Inflammatory macrophage (primary cell): ENCODE measurements at regions not wholly inside any gene's neighbourhood (a gene's known extent, or its start where the extent isn't known, plus 50 kb on each side); places are given as distances from the start of the nearest gene placed in this dataset.

Experiments used
- DNase-seq, 2 donors: peaks; one replicate each; pipeline ENCODE4 v3.0.0-alpha.2; 2020 to 2022

DNA sequence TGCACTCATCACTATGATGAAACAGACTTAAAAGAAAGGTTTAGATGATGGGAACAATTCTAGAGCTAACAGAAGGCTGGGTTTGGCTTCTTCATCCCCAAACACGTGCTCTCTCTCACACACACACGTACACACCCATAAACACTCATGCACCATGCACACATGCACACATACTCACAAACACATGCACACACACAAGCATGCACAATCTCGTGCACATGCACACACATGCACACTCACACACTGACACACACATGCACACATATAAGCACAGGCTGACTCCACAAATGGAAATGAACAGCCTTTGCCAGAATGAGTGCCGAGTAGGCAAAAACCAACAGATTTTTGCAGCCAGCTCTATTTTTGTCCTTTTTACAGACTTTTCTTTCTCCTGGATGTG, 1571.6 kb downstream of the AACS start:
- no peak for DNase-seq

DNA sequence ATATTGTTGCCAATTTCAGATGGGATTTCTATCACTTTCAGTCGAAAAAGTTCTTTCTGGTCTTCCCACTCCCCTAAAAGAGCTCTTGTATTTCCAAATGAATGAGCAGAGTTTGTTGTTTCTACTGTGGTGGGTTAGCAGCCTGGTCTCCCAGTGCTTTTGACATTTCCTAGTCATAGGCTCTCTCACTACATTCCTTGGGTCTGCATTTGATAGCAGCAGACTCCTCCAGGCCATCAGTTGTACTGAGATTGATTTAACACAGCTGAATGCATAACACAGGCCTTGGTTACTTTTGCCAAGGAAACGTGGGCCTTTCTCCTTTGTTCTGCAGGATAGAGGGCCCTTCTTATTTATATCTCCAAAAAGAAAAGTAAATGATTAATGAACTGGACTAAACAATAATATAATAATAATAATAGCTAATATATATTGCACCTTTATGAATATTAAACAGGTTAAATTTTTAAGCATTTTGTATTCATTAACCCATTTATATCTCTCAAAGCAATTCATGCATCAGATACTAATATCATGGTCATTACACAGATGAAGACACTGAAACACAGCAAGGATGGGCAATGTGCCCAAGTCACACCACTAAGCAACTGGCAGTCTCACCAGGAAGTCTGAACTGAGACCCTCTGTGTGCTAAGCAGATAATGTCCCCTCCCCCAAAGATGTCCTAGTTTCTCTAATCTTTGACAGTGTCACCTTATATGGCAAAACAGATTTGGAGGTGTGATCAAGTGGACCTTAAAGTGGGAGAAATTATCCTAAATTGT, 1579.2 kb downstream of the AACS start:
- no peak for DNase-seq

DNA sequence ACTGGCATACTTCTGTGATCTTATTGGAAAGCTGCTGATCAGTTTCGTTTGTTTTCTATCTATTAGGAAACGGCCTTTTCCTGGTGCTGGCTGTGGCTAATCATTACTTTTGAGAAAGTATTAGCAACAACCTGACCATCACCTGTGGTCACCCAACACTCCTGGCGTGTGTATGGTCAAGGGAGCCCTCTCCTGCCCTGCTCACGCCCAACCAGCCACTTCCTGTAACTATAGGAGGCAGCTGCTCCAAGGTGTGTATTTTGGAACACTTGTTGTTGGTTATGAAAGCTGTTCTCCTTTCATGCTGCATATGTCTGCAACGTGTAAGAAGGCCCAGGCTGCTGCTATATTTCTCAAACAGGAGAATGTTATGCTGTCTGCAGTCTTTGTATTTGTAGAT, 1582.8 kb downstream of the AACS start:
- DNase-seq = no peak

DNA sequence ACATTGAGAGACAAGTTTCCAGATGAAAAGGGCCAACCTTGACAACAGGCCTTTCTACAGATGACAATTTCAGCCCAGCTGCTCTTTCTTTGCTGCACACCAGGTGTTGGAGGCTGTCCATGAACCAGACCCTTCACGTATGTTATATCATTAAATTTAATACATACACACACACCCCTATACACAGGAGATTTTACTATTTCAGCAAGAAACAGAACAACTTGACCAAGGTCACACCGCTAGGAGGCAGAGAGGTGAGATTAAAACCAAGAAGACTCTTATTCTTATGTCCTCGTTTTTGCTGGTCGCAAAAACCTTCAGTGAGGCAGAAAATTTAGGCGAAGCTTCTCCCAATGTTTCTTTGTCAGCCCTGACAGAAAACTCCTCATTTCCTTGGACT, 1585.9 kb downstream of the AACS start:
- DNase-seq = no peak

DNA sequence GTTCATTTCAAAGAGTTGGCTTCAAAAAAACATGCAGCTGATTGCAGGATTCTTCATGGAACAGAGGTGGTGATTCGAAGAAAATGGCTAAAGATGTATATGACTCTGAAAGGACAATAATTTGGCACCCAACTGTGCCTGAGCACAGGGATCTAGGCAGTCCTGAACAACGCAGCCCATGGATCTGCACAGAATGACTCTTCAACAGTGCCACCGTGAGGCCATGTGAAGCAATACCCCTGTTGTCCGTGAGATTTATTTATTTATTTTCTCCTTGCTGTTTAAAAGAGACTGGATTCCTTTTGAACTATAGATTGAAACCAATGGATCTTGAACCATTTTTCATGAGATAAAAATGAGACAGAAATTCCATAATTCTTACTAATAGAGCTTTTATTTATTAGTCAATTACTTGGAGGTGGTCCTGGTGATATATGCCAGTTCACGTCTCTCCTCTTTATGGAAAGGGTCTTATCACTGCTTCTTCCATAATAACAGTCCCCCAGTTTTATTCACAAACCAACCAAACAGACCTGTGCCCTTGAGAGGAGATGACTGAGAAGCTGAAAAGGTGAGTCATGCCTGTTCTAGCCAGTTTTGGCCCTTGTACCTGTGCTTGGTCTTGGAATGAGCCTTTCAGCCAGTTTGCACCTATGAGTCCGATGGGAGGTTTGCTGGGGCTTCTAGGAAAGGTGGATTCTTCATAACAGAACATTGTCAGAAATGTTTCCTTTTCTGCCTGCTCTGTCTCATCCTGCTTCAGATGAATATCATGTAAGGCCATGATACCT, 1598.3 kb downstream of the AACS start:
- DNase-seq = no peak

DNA sequence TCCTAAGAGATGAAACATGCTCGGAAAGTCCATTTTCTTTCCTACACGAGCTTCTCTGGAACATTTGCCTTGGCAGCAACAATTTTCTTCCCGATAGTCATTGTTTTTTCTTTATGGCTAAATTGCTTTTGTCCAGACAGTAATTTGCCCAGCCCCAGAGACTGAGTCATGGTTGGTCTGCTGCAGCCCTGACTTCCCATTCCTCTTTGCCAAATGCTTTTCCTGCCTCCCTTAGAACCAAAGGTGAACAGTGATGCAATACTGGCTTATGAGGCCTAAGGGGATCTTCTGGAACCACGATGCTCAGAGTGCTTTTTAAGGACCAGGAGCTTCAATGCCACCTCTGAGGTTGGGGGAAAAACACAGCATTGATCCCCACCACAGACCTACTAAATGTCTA, 1599.6 kb upstream of the TMEM132C start:
- no peak for DNase-seq

DNA sequence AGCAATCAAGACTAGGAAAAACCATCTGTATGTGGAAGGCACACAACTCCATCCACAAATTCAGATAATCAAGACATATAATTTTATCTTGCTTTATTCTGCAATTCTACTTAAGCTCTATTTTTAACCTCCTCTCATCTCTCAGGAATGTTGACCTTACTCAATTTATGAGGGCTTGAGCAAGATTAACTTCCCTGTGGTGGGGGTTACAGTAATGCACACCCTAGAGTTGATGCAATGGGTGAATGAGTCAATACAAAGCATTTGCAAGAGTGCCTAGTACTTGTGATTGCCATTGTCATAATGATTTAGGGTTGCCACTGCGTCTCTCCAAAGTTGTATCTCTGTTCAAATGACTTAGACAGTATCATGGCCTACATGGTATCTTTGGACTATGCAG, 1598.4 kb upstream of the TMEM132C start:
- no peak for DNase-seq

DNA sequence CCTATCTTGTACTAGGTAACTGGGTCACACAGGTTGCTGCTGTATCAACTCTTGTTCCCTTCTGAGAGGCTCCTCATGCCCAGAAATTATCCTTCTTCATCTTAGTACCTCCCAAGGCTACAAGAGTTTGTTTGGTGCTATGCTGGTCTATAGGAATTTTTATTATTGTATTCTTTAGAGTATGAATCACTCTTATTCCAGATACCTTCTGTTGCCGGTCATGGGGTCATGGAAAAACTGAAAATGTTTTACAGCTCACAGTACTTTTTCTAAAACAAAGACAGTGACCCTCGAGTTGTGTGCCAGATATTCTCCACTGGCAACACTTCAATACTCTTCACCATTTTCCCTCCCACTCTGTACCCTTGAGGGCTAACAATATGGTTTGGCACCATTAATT, 1598.0 kb upstream of the TMEM132C start:
- DNase-seq = no peak

DNA sequence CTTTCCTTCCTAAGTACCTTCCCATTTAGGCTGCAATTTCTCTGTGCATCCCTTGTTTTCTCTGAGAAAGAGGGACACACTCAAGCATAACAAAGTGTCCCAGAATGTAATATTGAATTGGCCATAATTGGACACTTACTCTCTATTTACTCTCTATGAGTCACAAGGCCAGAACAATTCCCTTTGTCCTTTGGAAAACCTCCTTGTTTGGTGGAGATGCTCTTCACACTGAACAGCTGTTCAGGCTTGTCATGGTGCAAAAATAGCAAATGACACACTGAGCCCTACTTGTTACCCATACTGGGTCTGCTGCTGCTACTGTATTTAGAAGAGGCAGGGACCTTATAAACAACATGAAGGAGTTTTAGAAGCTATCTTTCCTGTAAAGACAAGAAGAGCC, 1590.5 kb upstream of the TMEM132C start:
- DNase-seq = no peak

DNA sequence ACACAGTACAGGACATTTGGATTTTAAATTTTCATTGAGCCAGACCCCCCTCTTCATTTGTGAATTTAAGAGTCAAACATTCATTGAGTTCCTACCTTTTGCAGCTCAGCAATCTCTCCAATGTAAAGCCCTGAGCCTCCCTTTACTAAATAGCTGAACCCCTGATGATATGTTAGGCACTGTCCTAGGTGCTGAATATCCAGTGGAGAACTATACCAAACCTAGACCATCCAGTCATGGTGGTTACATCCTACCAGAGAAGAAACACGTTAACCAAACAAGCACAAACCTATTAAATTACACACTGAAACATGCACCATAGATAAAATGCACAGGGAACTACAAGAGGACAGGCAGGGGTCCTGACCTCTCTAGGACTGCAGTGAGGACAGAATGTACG, 1585.3 kb upstream of the TMEM132C start:
- no peak for DNase-seq

DNA sequence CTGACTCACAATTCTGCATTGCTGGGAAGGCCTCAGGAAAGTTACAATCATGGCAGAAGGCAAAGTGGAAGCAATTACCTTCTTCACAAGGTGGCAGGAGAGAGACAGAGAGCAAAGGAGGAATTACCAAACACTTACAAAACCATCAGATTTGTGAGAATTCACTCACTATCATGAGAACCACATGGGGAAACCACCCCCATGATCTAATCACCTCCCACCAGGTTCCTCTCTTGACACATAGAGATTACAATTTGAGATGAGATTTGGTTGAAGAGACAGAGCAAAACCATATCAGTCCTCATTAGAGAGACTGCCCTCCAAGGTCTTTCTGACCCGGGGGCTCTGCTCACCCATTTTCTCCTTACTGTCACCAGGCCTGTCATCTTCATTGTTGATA, 1582.3 kb upstream of the TMEM132C start:
- no peak for DNase-seq

DNA sequence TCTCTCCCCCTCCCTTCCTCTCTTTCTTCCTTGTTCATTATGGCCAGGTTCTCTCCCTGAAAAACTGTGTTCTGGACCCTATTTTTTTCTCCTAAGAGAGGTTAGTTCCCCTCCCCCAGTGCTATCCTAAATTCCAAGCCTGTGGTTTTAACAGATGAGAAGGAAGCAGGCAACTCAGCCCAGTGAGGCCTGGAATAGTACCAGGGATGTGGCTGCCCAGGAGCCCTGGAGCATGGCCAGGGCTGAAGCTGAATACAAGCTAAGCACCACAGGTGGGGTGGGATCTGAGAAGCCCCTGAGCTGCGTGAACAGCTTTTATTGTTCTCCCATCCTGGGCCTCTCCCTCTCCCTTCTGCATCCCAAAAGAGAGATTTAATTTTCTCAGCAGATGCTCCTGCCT, 1581.3 kb upstream of the TMEM132C start:
- DNase-seq = no peak

DNA sequence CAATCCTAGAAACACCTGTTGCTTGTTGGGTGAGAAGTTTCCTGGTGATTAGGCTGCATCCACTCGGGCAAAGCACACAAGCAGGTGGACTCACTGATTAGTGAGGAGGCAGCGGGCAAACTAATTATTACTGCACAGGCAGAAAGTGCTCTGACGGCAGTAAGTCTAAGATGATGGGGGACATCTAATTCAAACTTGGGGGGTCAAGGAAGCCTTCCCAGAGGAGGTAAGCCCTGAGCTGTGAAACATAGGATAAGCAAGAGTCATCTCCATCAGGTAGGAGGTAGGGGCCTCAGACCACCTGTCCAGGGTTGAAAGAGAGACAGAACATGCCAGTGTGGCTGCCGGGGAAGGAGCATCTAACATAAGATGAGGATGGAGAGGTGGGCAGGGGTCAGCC, 1578.4 kb upstream of the TMEM132C start:
- no peak for DNase-seq

DNA sequence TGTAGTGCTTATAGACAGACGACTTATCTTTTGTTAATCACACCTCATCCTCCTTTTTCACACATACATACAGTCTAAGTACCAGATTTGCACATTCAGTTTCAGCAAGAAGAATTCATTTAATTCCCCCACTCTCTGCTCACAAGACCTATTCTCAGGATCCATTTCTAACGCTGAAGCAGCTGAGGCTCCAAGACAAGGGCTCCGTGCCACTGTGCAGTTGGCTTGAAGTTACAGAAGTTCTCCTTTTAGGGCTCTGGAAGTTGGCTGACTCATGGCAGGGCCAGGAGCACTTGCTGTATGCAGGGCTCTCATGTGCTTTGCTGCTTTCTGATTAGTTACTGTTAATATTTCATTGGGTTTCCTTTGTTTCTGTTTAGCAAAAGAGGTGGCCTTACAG, 1566.9 kb upstream of the TMEM132C start:
- DNase-seq = no peak

DNA sequence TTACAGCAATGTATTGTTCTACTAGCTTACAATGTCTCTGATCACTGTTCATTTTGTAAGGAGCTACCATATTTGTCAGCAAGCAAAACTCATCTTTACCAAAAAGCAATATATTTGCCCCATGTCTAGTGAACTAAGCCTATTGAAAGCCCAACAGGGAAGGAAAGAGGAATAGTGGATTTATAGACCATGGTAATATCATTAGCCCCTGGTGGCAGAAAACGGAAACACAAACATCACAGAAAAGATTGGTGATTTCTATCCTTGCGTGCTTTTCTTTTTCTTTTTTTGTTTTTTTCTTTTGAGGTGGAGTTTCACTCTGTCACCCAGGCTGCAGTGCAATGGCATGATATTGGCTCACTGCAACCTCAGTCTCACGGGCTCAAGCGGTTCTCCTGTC, 1562.4 kb upstream of the TMEM132C start:
- no peak for DNase-seq

DNA sequence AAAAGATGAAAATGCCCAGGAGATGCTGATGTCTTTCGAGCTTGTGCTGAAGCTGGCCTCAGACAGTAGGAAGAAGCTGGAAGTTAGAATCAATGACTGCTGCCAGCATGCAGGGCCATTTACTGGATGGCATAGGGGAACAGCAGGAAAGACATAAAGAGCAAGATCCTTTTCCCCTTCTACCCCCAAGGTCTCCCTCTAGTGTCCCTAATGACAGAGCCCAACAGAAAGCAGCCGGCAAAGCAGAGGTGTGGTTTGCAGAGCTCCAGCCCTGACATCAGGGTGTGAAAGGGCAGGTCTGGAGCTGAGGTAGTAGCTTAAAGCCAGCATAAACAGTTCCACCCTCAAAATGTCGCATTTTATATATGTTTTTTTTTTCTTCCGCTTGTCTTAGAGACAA, 1560.7 kb upstream of the TMEM132C start:
- no peak for DNase-seq

DNA sequence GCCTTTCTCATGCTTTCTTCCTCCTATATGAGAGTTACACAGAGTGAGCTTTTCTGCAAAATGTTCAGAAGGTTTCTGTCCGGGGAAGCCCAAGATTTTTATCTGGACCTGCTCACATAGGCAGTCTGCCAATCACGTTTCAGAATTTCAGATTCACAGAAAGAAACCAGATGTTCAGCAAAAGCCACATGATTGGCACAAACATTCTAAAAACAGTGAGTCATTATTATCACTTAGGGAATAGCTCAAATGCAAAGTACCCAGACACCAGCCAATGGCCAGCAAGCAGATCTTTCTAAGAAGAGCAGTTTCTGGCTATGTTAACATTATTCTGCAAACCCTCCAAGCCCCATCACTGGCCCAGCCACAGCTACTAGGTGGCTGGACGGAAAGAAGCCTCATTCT, 1558.5 kb upstream of the TMEM132C start:
- no peak for DNase-seq

DNA sequence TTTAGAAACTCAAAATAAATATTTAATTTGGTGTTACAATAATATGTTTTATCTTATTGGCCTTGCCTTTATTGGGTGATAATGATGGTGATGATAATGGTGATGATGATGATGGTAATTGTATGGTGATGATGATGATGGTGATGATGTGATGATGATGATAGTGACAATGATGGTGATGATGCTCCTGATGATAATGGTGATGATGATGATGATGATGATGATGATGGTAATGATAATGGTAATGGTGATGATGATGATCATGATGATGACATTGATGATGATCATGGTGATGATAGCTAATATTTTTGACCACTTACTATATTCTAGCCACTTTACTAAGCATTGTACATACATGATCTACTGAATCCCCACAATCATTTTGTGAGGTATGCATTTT, 1548.6 kb upstream of the TMEM132C start:
- no peak for DNase-seq

DNA sequence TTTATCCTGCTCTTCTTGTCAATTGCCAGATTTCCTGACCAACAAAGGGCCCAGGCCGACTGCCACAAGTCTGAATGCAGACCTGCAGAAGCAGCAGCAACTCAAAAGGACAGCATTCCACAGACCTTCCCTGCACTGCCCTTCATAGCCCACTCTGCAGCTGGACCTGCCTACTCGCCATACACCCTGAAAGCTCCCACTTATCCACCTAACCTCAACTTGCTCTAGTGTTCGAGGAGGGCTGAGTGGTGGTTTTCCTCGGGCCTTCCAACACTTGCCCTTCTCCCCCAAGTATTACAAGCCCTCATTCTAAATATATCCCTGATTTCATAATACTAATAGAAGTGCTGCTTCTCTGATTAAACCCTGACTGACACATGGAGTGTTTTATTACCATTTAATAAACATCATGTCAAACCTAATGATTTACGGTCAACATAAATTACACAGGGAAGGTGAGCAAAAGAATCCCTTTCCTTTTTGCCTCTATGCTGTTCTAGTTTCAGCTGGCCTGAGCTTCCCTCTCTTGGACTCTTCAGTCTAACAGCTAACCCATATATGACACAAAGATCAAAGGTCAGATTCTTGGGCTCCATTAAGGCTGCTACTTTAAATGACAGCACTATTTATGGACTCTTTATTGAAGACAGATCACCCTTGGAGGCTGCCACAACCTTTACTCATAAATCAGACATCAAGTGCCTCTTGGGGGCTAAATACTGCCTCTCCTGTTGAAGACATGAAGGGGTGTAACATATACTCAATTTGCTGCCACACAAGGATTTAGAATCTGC, 1546.9 kb upstream of the TMEM132C start:
- no peak for DNase-seq

DNA sequence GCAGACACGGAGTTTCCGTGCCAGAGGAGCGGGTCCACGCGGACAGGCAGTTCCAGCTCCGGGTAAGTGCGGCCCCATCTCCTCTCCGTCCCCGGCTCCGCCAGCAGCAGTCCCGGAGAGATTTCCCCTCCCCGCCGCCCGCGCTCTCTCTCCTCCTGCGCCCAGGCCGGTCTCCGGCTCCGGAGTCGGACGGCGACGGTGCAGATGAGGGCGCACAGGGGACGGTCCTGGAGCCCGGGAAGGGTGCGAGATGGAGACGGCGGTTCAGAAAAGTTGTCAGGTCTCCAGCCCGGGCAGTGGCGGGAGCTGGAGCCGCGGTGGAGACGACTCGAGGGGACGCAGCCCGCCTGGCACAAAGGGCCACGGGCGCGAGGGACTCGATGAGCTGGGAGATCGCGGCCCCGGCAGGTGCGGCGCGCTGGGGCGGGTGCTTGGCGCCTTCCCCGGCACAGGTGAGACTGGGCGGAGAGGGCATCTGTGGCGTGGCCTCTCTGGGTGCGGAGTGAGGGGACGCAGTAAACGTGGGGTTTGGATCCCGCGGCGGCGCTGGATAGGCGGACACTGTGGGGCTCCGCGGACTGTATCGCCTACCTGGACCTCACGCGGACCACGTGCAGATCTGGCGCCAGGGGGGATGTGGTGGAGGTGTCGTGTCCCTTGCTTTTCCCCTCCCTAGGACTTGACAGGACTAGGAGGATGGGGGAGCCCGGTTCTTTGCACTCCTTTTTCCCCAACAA, 1540.3 kb upstream of the TMEM132C start:
- no peak for DNase-seq

DNA sequence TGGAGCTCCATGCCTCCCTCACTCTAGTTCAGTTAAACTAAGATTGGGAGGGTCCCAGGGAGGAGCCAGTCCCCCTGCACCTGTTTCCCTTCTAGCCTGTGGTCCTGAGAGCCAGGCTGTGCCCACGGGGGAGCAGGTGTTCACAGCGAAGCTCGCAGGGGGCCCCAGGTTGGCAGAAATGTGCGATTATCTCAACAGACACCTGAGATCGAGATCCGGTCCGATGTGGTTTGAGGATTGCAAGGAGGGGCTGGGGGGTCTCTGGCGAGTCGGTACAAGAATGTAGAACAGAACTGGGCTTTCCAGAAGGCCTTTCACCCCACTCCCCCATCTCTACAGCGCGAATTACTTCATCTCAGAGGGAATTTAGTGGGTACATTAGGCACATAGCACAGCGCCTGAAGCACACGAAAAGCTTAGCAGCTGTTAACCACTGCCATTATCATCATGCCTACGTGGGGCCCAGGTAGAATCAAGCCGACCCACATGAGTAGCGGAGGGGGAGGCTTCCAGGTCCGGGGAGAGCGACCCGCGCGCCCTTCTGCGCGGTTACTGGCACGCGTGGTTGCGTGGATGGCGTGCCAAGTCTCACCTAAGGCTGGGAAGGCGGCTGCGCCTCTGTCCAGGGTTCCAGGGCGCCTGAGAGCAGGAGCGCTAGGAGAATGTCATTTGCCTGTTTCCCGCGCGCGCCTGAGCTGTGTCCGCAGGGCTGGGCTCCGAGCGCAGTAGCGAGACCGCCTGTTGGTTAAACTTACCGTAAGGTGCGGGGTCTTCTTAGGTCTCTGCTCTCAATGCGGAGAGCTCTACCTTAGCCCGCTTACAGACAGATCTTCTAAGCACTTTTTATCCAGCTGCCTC, 1539.5 kb upstream of the TMEM132C start:
- no peak for DNase-seq

DNA sequence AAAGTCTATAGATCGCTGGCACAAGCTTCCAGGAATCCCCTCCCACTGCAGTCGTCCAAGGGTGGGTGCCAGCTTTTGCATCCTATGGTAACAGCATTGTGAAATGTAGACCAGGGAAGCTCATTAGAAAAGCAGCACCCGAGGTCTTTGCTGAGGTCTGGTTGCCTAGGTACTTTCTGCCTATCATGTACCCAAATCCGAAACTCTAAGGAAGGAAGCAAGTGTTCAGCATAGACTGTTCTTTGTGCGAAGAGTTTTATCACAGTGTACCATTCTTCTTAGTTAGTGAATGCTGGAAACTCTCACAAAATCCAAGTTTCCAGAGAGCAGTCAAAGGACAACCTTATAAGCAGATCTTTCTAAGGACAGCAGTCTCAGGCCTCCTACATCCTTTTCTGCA, 1532.7 kb upstream of the TMEM132C start:
- no peak for DNase-seq
